ENCODE measurements at regions not wholly inside any gene's neighbourhood (a gene's known extent, or its start where the extent isn't known, plus 50 kb on each side); places are given as distances from the start of the nearest gene placed in this dataset.

DNA sequence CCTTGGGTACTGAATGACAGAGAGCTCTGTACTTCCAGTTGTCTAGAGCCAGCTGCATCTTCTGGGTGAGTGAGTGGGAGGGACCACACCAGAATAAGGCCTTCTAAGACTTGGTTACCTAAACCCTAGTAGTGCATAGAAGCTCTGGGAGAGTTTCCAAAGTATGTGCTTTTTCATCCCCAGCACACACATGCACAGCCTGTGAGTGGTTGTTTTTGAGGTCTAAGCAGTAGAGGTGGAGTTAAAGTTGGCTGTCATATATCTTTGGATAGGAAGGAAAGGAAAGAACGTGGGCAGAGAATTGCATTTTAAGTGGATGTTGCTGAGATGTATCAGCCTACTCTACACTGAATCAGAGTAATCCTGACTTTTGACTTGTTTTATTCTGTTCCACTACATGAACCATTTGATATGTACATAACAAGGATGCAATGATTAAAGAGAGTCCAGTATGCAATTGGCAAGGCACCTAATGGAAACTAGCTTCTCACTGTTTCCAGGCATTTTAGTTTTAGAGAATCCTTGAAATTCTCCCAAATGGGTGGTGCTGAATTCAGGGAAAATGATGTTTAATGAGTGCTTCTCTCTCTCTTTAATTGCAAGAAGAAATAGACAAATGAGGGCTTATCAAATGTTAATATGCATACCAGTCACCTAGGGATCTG, 51.8 kb upstream of the PRICKLE1 start:
- POLR2A ChIA-PET (ENCODE audit: unreplicated experiment) = no interaction called here
- no peak overlapping the region for H3K4me3 ChIP-seq (ENCODE audit: low read length)
- no peak overlapping the region for H3K9ac ChIP-seq (ENCODE audit: low read length)
- no peak overlapping the region for H2AFZ ChIP-seq (ENCODE audit: low read length)
- H3K9me3 ChIP-seq (ENCODE audit: low read length) = no peaks in the 10 kb centered on the region
- H3K9me2 ChIP-seq (replicated peaks; ENCODE audit: low read length) = no peaks in the 10 kb centered on the region
- H3K4me2 ChIP-seq (ENCODE audit: low read length) = no peak overlapping the region
- no peaks in the 10 kb centered on the region for H3K79me2 ChIP-seq (ENCODE audit: low read length)
- TF ChIP-seq, protein P1, sequence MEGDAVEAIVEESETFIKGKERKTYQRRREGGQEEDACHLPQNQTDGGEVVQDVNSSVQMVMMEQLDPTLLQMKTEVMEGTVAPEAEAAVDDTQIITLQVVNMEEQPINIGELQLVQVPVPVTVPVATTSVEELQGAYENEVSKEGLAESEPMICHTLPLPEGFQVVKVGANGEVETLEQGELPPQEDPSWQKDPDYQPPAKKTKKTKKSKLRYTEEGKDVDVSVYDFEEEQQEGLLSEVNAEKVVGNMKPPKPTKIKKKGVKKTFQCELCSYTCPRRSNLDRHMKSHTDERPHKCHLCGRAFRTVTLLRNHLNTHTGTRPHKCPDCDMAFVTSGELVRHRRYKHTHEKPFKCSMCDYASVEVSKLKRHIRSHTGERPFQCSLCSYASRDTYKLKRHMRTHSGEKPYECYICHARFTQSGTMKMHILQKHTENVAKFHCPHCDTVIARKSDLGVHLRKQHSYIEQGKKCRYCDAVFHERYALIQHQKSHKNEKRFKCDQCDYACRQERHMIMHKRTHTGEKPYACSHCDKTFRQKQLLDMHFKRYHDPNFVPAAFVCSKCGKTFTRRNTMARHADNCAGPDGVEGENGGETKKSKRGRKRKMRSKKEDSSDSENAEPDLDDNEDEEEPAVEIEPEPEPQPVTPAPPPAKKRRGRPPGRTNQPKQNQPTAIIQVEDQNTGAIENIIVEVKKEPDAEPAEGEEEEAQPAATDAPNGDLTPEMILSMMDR (conservative IDR thresholded peaks at IDR 0.05; ENCODE audit: low read depth, low read length) = no peak
- TF ChIP-seq EZH2phosphoT487 (IDR thresholded peaks at IDR 0.05; ENCODE audit: borderline replicate concordance, low read length) (no peak), EZH2 (IDR thresholded peaks at IDR 0.05; ENCODE audit: low read length, unreplicated experiment) (no peak)
- H3K36me3 ChIP-seq (ENCODE audit: low read depth, low read length) = no peaks in the 10 kb centered on the region
- no peaks in the 10 kb centered on the region for H3F3A ChIP-seq (ENCODE audit: low read length, unreplicated experiment)
- DNase-seq (no peak), ATAC-seq (no peak)
- intact Hi-C loops (cut with micrococcal nuclease) = no loop called here
- H3K27ac ChIP-seq (ENCODE audit: low read length) = no peak overlapping the region
- H3K27me3 ChIP-seq (ENCODE audit: low read length) = no peaks in the 10 kb centered on the region
- H3K4me1 ChIP-seq (ENCODE audit: insufficient read depth, low read length) = no peaks in the 10 kb centered on the region
- no peaks in the 10 kb centered on the region for H4K20me1 ChIP-seq (ENCODE audit: low read length)
- CTCF ChIA-PET = no interaction called here
- BruUV-seq (replicated peaks) = no TSS peak

DNA sequence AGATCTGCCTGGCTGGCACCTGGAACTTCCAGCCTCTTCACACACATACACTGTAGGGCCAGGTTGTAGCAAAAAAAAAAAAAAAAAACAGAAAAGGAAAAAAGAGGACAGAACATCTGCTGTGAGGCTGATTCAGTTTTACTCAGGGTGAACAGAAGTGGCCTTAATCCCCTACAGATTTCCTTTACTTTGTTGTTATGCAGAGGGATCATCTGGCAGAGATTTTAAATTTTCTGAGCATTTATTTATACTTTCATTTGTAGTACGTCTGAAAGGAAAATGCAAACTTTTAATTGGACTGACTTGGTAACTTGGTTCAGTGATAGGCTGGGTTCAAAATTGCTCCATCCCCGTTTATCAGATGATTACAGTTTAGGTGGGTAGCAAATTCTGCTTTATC, 50.8 kb upstream of the PRICKLE1 start:
- Histone ChIP-seq H4K20me1 (ENCODE audit: low read length) (no peaks in the 10 kb centered on the region), H3K9me2 (replicated peaks; ENCODE audit: low read length) (no peaks in the 10 kb centered on the region), H3F3A (ENCODE audit: low read length, unreplicated experiment) (no peaks in the 10 kb centered on the region), H3K4me3 (ENCODE audit: low read length) (no peak overlapping the region), H2AFZ (ENCODE audit: low read length) (no peak overlapping the region), H3K79me2 (ENCODE audit: low read length) (no peaks in the 10 kb centered on the region), H3K27me3 (ENCODE audit: low read length) (no peaks in the 10 kb centered on the region), H3K36me3 (ENCODE audit: low read depth, low read length) (no peaks in the 10 kb centered on the region), H3K27ac (ENCODE audit: low read length) (no peak overlapping the region), H3K4me2 (ENCODE audit: low read length) (no peak overlapping the region), H3K9ac (ENCODE audit: low read length) (no peak overlapping the region), H3K4me1 (ENCODE audit: insufficient read depth, low read length) (no peaks in the 10 kb centered on the region), H3K9me3 (ENCODE audit: low read length) (no peaks in the 10 kb centered on the region)
- TF ChIP-seq EZH2phosphoT487 (IDR thresholded peaks at IDR 0.05; ENCODE audit: borderline replicate concordance, low read length) (no peak), EZH2 (IDR thresholded peaks at IDR 0.05; ENCODE audit: low read length, unreplicated experiment) (no peak)
- TF ChIP-seq, protein P1 (conservative IDR thresholded peaks at IDR 0.05; ENCODE audit: low read depth, low read length) = no peak
- ChIA-PET POLR2A (ENCODE audit: unreplicated experiment) (no interaction called here), CTCF (no interaction called here)
- ATAC-seq = no peak
- BruUV-seq (replicated peaks) = no TSS peak
- intact Hi-C loops (cut with micrococcal nuclease) = no loop called here
- DNase-seq = no peak

DNA sequence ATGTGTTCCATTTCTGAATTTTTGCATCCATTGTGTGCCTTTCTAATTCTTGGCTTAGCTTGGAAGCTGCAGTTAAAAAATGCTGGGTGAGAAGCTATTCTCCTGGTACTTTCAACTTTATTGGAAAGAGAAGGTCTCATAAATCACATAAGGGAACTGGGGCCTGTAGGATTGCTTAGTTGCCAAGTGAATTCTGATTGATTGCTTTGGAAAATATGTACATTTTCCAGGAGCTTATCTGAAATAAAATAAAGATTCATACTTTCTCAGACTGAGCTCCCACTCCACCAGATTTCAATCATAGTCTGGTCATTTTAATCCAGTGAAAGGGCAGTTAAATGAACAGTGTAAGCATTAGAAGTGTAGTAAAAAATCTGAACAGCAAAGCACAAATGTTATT, 50.0 kb upstream of the PRICKLE1 start:
- Histone ChIP-seq H3K4me1 (ENCODE audit: insufficient read depth, low read length) (no peaks in the 10 kb centered on the region), H3K4me3 (ENCODE audit: low read length) (no peak overlapping the region), H3K79me2 (ENCODE audit: low read length) (no peaks in the 10 kb centered on the region), H2AFZ (ENCODE audit: low read length) (no peak overlapping the region), H3K9ac (ENCODE audit: low read length) (no peak overlapping the region), H3F3A (ENCODE audit: low read length, unreplicated experiment) (no peaks in the 10 kb centered on the region), H3K36me3 (ENCODE audit: low read depth, low read length) (no peaks in the 10 kb centered on the region), H4K20me1 (ENCODE audit: low read length) (no peaks in the 10 kb centered on the region), H3K9me2 (replicated peaks; ENCODE audit: low read length) (no peaks in the 10 kb centered on the region), H3K27me3 (ENCODE audit: low read length) (no peaks in the 10 kb centered on the region), H3K9me3 (ENCODE audit: low read length) (no peaks in the 10 kb centered on the region), H3K4me2 (ENCODE audit: low read length) (no peak overlapping the region), H3K27ac (ENCODE audit: low read length) (no peak overlapping the region)
- intact Hi-C loops (cut with micrococcal nuclease) = no loop called here
- no peak for DNase-seq
- ATAC-seq = no peak
- no TSS peak for BruUV-seq (replicated peaks)
- POLR2A ChIA-PET (ENCODE audit: unreplicated experiment) = no interaction called here
- CTCF ChIA-PET = no interaction called here
- TF ChIP-seq EZH2 (IDR thresholded peaks at IDR 0.05; ENCODE audit: low read length, unreplicated experiment) = no peak
- TF ChIP-seq EZH2phosphoT487 (IDR thresholded peaks at IDR 0.05; ENCODE audit: borderline replicate concordance, low read length) = no peak
- TF ChIP-seq, protein P1 (conservative IDR thresholded peaks at IDR 0.05; ENCODE audit: low read depth, low read length) = no peak

All from PC-3 (cell line).